K562 (cell line): ENCODE measurements at regions not wholly inside any gene's neighbourhood (a gene's known extent, or its start where the extent isn't known, plus 50 kb on each side); places are given as distances from the start of the nearest gene placed in this dataset.

Source experiments
- ATAC-seq: fragments of 200-7000 bp; cut with Tn5 transposase; 3 replicates; pipeline ENCODE4 v1.9.1; 2020; ENCODE audit warnings: moderate library complexity
- BruUV-seq: library from RNA; stranded (reverse); fragments of 400-500 nt; replicated peaks from 2 replicates; lab custom pipeline; 2021; lab: Mats Ljungman, UMichigan
- CTCF ChIA-PET: fragments of 300-600 bp; formaldehyde crosslinking; extraction: SDS; loops from one replicate; lab custom pipeline; 2021; ENCODE audit warnings: low intra/inter-chr PET ratio; lab: Yijun Ruan, JAX
- POLR2A ChIA-PET: fragments of 300-600, 350-650 bp; sonication (Branson Sonifier 250); formaldehyde crosslinking; extraction: SDS; loops from one replicate; lab custom pipeline; 2021; ENCODE audit warnings: antibody characterized with exemption, inconsistent platforms; lab: Yijun Ruan, JAX
- DNase-seq, 4 experiments: peaks; one replicate each; pipeline versions ENCODE4 v3.0.0 to v3.0.0-alpha.2; 2011 to 2018; ENCODE audit warnings: low spot score in 3 of 4, mixed read lengths in 3 of 4; ENCODE audit errors: extremely low read depth in 1 of 4
- FAIRE-seq: peaks from 2 replicates; lab custom pipeline; 2011; peaks lifted over from hg19 to GRCh38; lab: Jason Lieb, UNC
- H2AFZ ChIP-seq: 2 replicates; pipeline ENCODE4 v1.6.0; 2011; ENCODE audit warnings: low read depth, low read length, control low read depth, inconsistent platforms
- H3K27ac ChIP-seq: fragments of 200-600 bp; 3 replicates; pipeline ENCODE4 v1.8.0; 2011; ENCODE audit warnings: low read depth, mild to moderate bottlenecking, control low read depth, inconsistent platforms, low read length, moderate library complexity, mixed read lengths; ENCODE audit errors: extremely low read depth
- H3K27me3 ChIP-seq, 2 experiments: fragments of 300-600 bp in 1 of 2; 2 replicates in 1 of 2; 3 replicates in 1 of 2; pipeline versions ENCODE4 v1.6.0 to v1.8.0; 2011; ENCODE audit warnings: inconsistent platforms in 2 of 2, low read length in 2 of 2, mild to moderate bottlenecking in 1 of 2, mixed read lengths in 1 of 2, moderate library complexity in 1 of 2; ENCODE audit not compliant: control insufficient read depth in 2 of 2, insufficient read depth in 2 of 2
- H3K36me3 ChIP-seq: fragments of 300-600 bp; 3 replicates; pipeline ENCODE4 v1.8.0; 2011; ENCODE audit warnings: mild to moderate bottlenecking, low read length, inconsistent platforms; ENCODE audit not compliant: control insufficient read depth, insufficient read depth
- H3K4me1 ChIP-seq, 2 experiments: fragments of 200-600 bp in 1 of 2; replicated peaks in 1 of 2; 2 replicates in 1 of 2; 3 replicates in 1 of 2; pipeline versions ENCODE4 v1.5.1 to v1.8.0; 2011; ENCODE audit warnings: inconsistent platforms in 2 of 2, low read length in 2 of 2, mild to moderate bottlenecking in 1 of 2, mixed read lengths in 1 of 2, moderate library complexity in 1 of 2; ENCODE audit not compliant: control insufficient read depth in 2 of 2, insufficient read depth in 2 of 2
- H3K4me2 ChIP-seq: 2 replicates; pipeline ENCODE4 v1.6.1; 2011; ENCODE audit warnings: low read length, control low read depth, inconsistent platforms, mixed read lengths; ENCODE audit not compliant: insufficient read depth
- H3K4me3 ChIP-seq: fragments of 200-600 bp; sonication (generic), shearing (Covaris generic); 2 replicates; pipeline ENCODE4 v1.5.1; 2016; ENCODE audit warnings: control low read depth, inconsistent platforms
- H3K79me2 ChIP-seq: fragments of 200-600 bp; 3 replicates; pipeline ENCODE4 v1.8.0; 2011; ENCODE audit warnings: low read length, inconsistent platforms; ENCODE audit not compliant: control insufficient read depth, insufficient read depth
- H3K9ac ChIP-seq, 2 experiments: 2 replicates each; pipeline versions ENCODE4 v1.6.0 to v1.6.1; 2011; ENCODE audit warnings: low read depth in 2 of 2, low read length in 2 of 2, control low read depth in 1 of 2, inconsistent platforms in 1 of 2, mild to moderate bottlenecking in 1 of 2, mixed read lengths in 1 of 2; ENCODE audit not compliant: insufficient read depth in 1 of 2
- H3K9me1 ChIP-seq: one replicate; pipeline ENCODE4 v1.6.0; 2011; ENCODE audit warnings: inconsistent platforms, mild to moderate bottlenecking, low read length, moderate library complexity; ENCODE audit not compliant: control insufficient read depth, insufficient read depth
- H3K9me3 ChIP-seq: replicated peaks from 2 replicates; pipeline ENCODE4 v1.5.1; 2011; ENCODE audit warnings: low read depth, low read length, inconsistent platforms; ENCODE audit not compliant: control insufficient read depth, insufficient read depth
- H4K20me1 ChIP-seq: replicated peaks from 2 replicates; pipeline ENCODE4 v1.6.1; 2011; ENCODE audit warnings: low read length, inconsistent platforms, mixed read lengths; ENCODE audit not compliant: control insufficient read depth, insufficient read depth
- BRD4 ChIP-seq: fragments of 200-600 bp; sonication (generic); IDR thresholded peaks from 2 replicates; pipeline ENCODE4 v1.6.1; 2017; ENCODE audit warnings: inconsistent platforms
- MIER1 ChIP-seq: fragments of 450-650 bp; IDR thresholded peaks from 2 replicates; pipeline ENCODE4 v1.6.1; 2016; ENCODE audit warnings: antibody characterized with exemption, mild to moderate bottlenecking, low read depth
- RFX5 ChIP-seq: IDR thresholded peaks from 2 replicates; pipeline ENCODE4 v1.6.1; 2011; ENCODE audit warnings: low read depth, mild to moderate bottlenecking, improper control_type of control experiment, low read length
- SIN3B ChIP-seq: fragments of 450-650 bp; IDR thresholded peaks from 2 replicates; pipeline ENCODE4 v1.6.1; 2017; ENCODE audit warnings: low read depth, mild to moderate bottlenecking, moderate library complexity
- SMAD2 ChIP-seq: fragments of 150-350 bp; IDR thresholded peaks from 2 replicates; pipeline ENCODE4 v1.6.1; 2014; ENCODE audit warnings: low read depth, mild to moderate bottlenecking, low read length
- SOX6 ChIP-seq: fragments of 450-650 bp; IDR thresholded peaks from 2 replicates; pipeline ENCODE4 v1.6.1; 2014; ENCODE audit warnings: mild to moderate bottlenecking
- XRCC4 ChIP-seq: IDR thresholded peaks from one replicate; pipeline ENCODE4 v1.6.1; 2011; ENCODE audit not compliant: insufficient read depth, insufficient read length; ENCODE audit errors: extremely low read depth
- ZFP1 ChIP-seq: fragments of 450-650 bp; formaldehyde crosslinking; IDR thresholded peaks from 2 replicates; pipeline ENCODE4 v1.4.0; 2020; ENCODE audit warnings: mild to moderate bottlenecking, mixed read lengths
- ZNF280B ChIP-seq: fragments of 250-450 bp; sonication (Bioruptor Pico); IDR thresholded peaks from 2 replicates; pipeline ENCODE4 v1.5.1; 2021; ENCODE audit warnings: mild to moderate bottlenecking
- WGBS: fragments of 100-300 bp; shearing (Covaris generic); methylation state at CpG from one replicate; pipeline ENCODE4 v1.1.6; 2016; ENCODE audit warnings: low coverage, mixed read lengths; ENCODE audit not compliant: insufficient coverage; ENCODE audit errors: missing lambda C conversion rate; 5-methylcytosine and 5-hydroxymethylcytosine counted together
- in situ Hi-C: fragments of 300-500 bp; cut with MboI; formaldehyde crosslinking; loops from 4 replicates; pipeline ENCODE4 v1.15.0; 2018; ENCODE audit warnings: inconsistent platforms, mixed read lengths
- intact Hi-C: fragments of 100-400 bp; cut with micrococcal nuclease; formaldehyde crosslinking; loops from 2 replicates; pipeline ENCODE4 v1.14.2; 2022
- TF ChIP-seq, protein P1 (sequence below): sonication (generic); formaldehyde crosslinking; IDR thresholded peaks from 2 replicates; pipeline ENCODE4 v1.5.0; 2020; ENCODE audit warnings: missing genetic modification reagents
- TF ChIP-seq, protein P2 (sequence below): sonication (generic); formaldehyde crosslinking; IDR thresholded peaks from 2 replicates; pipeline ENCODE4 v1.8.0; 2023; ENCODE audit warnings: mild to moderate bottlenecking, missing genetic modification reagents

GRCh38 chr10:88127766-88128165 lies 264.3 kb downstream of the PTEN start:
- FAIRE-seq (no peak), DNase-seq (no peak), ATAC-seq (no peak)
- Histone ChIP-seq H3K79me2 (no peaks in the 10 kb centered on the region), H3K27ac (no peak overlapping the region), H3K9ac (no peak overlapping the region), H3K4me3 (no peak overlapping the region), H3K4me2 (no peak overlapping the region), H3K9me3 (no peaks in the 10 kb centered on the region), H2AFZ (no peak overlapping the region), H3K36me3 (no peaks in the 10 kb centered on the region), H3K27me3 (no peaks in the 10 kb centered on the region), H3K4me1 (no peaks in the 10 kb centered on the region), H3K9me1 (no peaks in the 10 kb centered on the region), H4K20me1 (no peaks in the 10 kb centered on the region)
- in situ Hi-C loops: no loop called here
- WGBS: 0% methylated on average over 1 of the region's 1 CpG
- POLR2A ChIA-PET: no interaction called here
- CTCF ChIA-PET: no interaction called here
- intact Hi-C loops: no loop called here
- no TSS peak for BruUV-seq
- no peak for TF ChIP-seq XRCC4
- no peak for TF ChIP-seq MIER1
- no peak for TF ChIP-seq ZFP1 (CRISPR knock-in tag)

DNA sequence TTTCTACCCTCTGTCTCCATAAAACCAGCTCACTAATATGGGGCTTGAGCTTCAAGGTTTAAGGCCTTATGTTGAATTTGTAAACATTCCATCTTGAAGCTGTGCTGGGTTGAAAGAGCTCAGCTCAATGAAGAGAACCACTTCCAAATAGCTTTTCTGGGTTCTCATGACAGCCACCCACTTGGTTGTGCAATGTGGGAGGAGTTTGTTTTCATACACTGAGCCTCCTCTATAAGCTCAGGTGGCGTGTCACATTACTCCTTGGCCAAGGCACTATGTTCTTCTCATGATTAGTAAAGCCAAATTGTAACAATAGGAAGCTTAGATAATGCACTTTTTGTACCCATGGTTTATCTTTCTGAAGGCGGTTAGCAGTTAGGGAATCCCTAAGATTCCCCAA lies 265.6 kb downstream of the PTEN start:
- no peak overlapping the region for H2AFZ ChIP-seq
- CTCF ChIA-PET: no interaction called here
- in situ Hi-C loops: no loop called here
- no TSS peak for BruUV-seq
- no peaks in the 10 kb centered on the region for H3K79me2 ChIP-seq
- FAIRE-seq (no peak), DNase-seq (no peak), ATAC-seq (no peak)
- no peaks in the 10 kb centered on the region for H3K9me1 ChIP-seq
- WGBS: 0% methylated on average over 2 of the region's 2 CpGs
- H3K9ac ChIP-seq: no peak overlapping the region
- no peak overlapping the region for H3K4me3 ChIP-seq
- no peaks in the 10 kb centered on the region for H3K27me3 ChIP-seq
- no peak overlapping the region for H3K27ac ChIP-seq
- no peaks in the 10 kb centered on the region for H3K9me3 ChIP-seq
- no peaks in the 10 kb centered on the region for H4K20me1 ChIP-seq
- POLR2A ChIA-PET: interaction anchor here (1.2 kb wide), 1 partner anchor 13 kb away, joined by 3 read pairs; no protein-coding TSS in a partner anchor
- intact Hi-C loops: no loop called here
- H3K4me1 ChIP-seq: no peaks in the 10 kb centered on the region
- H3K36me3 ChIP-seq: no peaks in the 10 kb centered on the region
- H3K4me2 ChIP-seq: no peak overlapping the region
- TF ChIP-seq SIN3B: no peak
- no peak for TF ChIP-seq SMAD2
- TF ChIP-seq, protein P1, sequence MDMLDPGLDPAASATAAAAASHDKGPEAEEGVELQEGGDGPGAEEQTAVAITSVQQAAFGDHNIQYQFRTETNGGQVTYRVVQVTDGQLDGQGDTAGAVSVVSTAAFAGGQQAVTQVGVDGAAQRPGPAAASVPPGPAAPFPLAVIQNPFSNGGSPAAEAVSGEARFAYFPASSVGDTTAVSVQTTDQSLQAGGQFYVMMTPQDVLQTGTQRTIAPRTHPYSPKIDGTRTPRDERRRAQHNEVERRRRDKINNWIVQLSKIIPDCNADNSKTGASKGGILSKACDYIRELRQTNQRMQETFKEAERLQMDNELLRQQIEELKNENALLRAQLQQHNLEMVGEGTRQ (CRISPR knock-in tag): no peak
- no peak for TF ChIP-seq SOX6
- TF ChIP-seq, protein P2, sequence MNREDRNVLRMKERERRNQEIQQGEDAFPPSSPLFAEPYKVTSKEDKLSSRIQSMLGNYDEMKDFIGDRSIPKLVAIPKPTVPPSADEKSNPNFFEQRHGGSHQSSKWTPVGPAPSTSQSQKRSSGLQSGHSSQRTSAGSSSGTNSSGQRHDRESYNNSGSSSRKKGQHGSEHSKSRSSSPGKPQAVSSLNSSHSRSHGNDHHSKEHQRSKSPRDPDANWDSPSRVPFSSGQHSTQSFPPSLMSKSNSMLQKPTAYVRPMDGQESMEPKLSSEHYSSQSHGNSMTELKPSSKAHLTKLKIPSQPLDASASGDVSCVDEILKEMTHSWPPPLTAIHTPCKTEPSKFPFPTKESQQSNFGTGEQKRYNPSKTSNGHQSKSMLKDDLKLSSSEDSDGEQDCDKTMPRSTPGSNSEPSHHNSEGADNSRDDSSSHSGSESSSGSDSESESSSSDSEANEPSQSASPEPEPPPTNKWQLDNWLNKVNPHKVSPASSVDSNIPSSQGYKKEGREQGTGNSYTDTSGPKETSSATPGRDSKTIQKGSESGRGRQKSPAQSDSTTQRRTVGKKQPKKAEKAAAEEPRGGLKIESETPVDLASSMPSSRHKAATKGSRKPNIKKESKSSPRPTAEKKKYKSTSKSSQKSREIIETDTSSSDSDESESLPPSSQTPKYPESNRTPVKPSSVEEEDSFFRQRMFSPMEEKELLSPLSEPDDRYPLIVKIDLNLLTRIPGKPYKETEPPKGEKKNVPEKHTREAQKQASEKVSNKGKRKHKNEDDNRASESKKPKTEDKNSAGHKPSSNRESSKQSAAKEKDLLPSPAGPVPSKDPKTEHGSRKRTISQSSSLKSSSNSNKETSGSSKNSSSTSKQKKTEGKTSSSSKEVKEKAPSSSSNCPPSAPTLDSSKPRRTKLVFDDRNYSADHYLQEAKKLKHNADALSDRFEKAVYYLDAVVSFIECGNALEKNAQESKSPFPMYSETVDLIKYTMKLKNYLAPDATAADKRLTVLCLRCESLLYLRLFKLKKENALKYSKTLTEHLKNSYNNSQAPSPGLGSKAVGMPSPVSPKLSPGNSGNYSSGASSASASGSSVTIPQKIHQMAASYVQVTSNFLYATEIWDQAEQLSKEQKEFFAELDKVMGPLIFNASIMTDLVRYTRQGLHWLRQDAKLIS: no peak
- TF ChIP-seq RFX5: no peak
- TF ChIP-seq ZNF280B (CRISPR knock-in tag): no peak
- no peak for TF ChIP-seq BRD4
